ENCODE measurements at regions not wholly inside any gene's neighbourhood (a gene's known extent, or its start where the extent isn't known, plus 50 kb on each side); places are given as distances from the start of the nearest gene placed in this dataset.
"Not testable (repeated sequence)": the region's sequence is repeated elsewhere in the genome, so short reads cannot be mapped to it uniquely, and the experiment has no call there.

- H3K27ac ChIP-seq = no peak overlapping the region
- no peak overlapping the region for H3K4me3 ChIP-seq
- no peaks in the 10 kb centered on the region for H3K27me3 ChIP-seq
Observed at GRCh38 chr16:22635801-22636200, 125.1 kb downstream of the NPIPB5 start.

GRCh38 chr16:22638393-22639206, 127.9 kb downstream of the NPIPB5 start:
- Histone ChIP-seq H3K36me3 (no peaks in the 10 kb centered on the region), H3K4me2 (peak overlapping the region in 1 of 11 experiments; percentile 63; a peak in 2 of 22 replicates), H3K27ac (no peak overlapping the region; a peak in 1 of 22 replicates), H3K4me3 (no peak overlapping the region), H3K27me3 (no peaks in the 10 kb centered on the region), H3K4me1 (peaks cover 0 to 39% (median 0%) of the 10 kb centered on the region in 10 experiments; a peak in 4 of 20 replicates), H4K20me1 (no peaks in the 10 kb centered on the region), H3K9me3 (replicated peaks in 1 of 11) (peaks cover 0 to 11% (median 0%) of the 10 kb centered on the region in 11 experiments; a peak in 5 of 22 replicates), H3K9ac (no peak overlapping the region)
- no peak for TF ChIP-seq Cebpa-rat (IDR thresholded peaks at IDR 0.05)

More at GRCh38 chr16:22635801-22636200, 125.1 kb downstream of the NPIPB5 start:
- no peak for TF ChIP-seq Cebpa-rat (IDR thresholded peaks at IDR 0.05)
- H3K4me1 ChIP-seq = peaks cover 0 to 39% (median 0%) of the 10 kb centered on the region in 10 experiments; a peak in 4 of 20 replicates
- H3K36me3 ChIP-seq = no peaks in the 10 kb centered on the region
- no peak overlapping the region for H3K9ac ChIP-seq
- H4K20me1 ChIP-seq = no peaks in the 10 kb centered on the region
- H3K4me2 ChIP-seq = peak overlapping the region in 1 of 11 experiments; percentile 63; a peak in 1 of 22 replicates
- peaks cover 0 to 11% (median 0%) of the 10 kb centered on the region in 11 experiments; a peak in 5 of 22 replicates for H3K9me3 ChIP-seq (replicated peaks in 1 of 11)

GRCh38 chr16:22641131-22641628, 130.5 kb downstream of the NPIPB5 start:
- Histone ChIP-seq H3K9me3 (replicated peaks in 1 of 11) (peaks cover 0 to 11% (median 0%) of the 10 kb centered on the region in 11 experiments; a peak in 5 of 22 replicates), H3K27ac (no peak overlapping the region), H3K4me2 (no peak overlapping the region), H3K4me1 (peaks cover 0 to 31% (median 0%) of the 10 kb centered on the region in 10 experiments; a peak in 4 of 20 replicates), H3K9ac (no peak overlapping the region), H3K4me3 (no peak overlapping the region), H3K27me3 (no peaks in the 10 kb centered on the region; a peak in 1 of 22 replicates), H3K36me3 (no peaks in the 10 kb centered on the region), H4K20me1 (no peaks in the 10 kb centered on the region)
- TF ChIP-seq Cebpa-rat (IDR thresholded peaks at IDR 0.05) = no peak

DNA sequence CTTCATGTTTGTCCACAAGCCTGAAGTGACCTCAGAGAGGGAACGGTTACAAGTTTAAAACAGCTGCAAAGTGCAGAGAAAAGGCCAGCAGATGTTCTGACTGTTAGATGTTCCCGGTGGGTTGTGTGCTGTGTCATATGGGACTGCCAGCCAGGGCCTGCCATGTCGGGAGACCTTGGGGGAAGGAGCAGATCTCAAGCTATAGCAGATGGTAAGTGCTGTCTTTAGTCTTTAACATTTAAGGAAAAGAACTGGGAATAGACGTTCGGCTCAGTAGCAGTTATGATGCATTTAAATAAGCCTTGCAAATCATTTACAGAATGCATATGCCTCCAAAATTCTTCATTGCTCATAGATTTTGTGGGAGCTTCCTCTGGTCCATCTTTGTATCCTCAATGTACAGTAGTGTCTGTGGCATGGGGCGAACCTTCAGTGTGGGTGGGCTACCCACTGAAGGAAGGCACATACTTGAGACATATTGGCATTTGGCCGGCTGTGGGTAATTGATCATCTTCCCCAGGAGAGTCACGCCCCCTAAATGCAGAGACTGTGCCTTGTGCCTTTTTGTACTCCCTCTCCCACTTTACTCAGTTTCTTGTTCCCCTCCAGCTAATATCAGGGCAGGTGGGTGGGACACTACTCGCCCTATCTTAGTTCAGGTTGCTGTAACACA, 131.9 kb downstream of the NPIPB5 start:
- Histone ChIP-seq H4K20me1 (no peaks in the 10 kb centered on the region), H3K9me3 (replicated peaks in 1 of 11) (peaks cover 0 to 3% (median 0%) of the 10 kb centered on the region in 11 experiments; a peak in 4 of 22 replicates), H3K4me3 (no peak overlapping the region), H3K27me3 (no peaks in the 10 kb centered on the region; a peak in 1 of 22 replicates), H3K9ac (no peak overlapping the region), H3K4me2 (no peak overlapping the region), H3K36me3 (no peaks in the 10 kb centered on the region), H3K4me1 (peaks cover 0 to 17% (median 0%) of the 10 kb centered on the region in 10 experiments; a peak in 3 of 20 replicates), H3K27ac (no peak overlapping the region)
- TF ChIP-seq Cebpa-rat (IDR thresholded peaks at IDR 0.05) = no peak

DNA sequence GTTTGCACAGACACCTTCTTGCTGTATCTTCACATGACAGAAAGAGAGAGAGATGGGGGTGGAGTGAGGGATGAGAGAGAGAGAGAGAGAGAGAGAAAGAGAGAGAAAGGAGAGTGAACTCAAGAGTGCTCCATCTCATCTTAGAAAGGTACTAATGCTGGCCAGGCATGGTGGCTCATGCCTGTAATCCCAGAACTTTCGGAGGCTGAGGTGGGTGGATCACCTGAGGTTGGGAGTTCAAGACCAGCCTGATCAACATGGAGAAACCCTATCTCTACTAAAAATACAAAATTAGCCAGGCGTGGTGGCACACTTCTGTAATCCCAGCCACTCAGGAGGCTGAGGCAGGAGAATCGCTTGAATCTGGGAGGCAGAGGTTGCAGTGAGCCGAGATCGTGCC, 132.5 kb downstream of the NPIPB5 start:
- not testable (repeated sequence) for H3K9me3 ChIP-seq (replicated peaks in 1 of 11); H3K4me3 ChIP-seq; H3K27me3 ChIP-seq; H3K9ac ChIP-seq; H4K20me1 ChIP-seq; H3K36me3 ChIP-seq; H3K4me2 ChIP-seq; H3K27ac ChIP-seq
- H3K4me1 ChIP-seq = peaks cover 0 to 10% (median 0%) of the 10 kb centered on the region in 10 experiments; a peak in 2 of 20 replicates

- H3K27ac ChIP-seq = no peak overlapping the region
Observed at GRCh38 chr16:22643886-22644285, 133.2 kb downstream of the NPIPB5 start.

GRCh38 chr16:22645868-22646267, 135.2 kb downstream of the NPIPB5 start:
- Histone ChIP-seq H3K27ac (no peak overlapping the region), H3K27me3 (no peaks in the 10 kb centered on the region; a peak in 1 of 22 replicates), H4K20me1 (no peaks in the 10 kb centered on the region), H3K4me2 (no peak overlapping the region), H3K4me1 (no peaks in the 10 kb centered on the region), H3K4me3 (no peak overlapping the region), H3K9ac (no peak overlapping the region), H3K9me3 (replicated peaks in 1 of 11) (no peaks in the 10 kb centered on the region), H3K36me3 (no peaks in the 10 kb centered on the region)
- no peak for TF ChIP-seq Cebpa-rat (IDR thresholded peaks at IDR 0.05)

More at GRCh38 chr16:22643886-22644285, 133.2 kb downstream of the NPIPB5 start:
- Histone ChIP-seq H3K27me3 (no peaks in the 10 kb centered on the region; a peak in 1 of 22 replicates), H3K36me3 (no peaks in the 10 kb centered on the region), H3K4me3 (no peak overlapping the region), H3K4me1 (peaks cover 0 to 3% (median 0%) of the 10 kb centered on the region in 10 experiments; a peak in 2 of 20 replicates), H3K4me2 (no peak overlapping the region), H3K9me3 (replicated peaks in 1 of 11) (no peaks in the 10 kb centered on the region), H3K9ac (no peak overlapping the region), H4K20me1 (no peaks in the 10 kb centered on the region)
- TF ChIP-seq Cebpa-rat (IDR thresholded peaks at IDR 0.05) = no peak

- Histone ChIP-seq H3K9ac (no peak overlapping the region), H3K27ac (no peak overlapping the region), H3K4me2 (no peak overlapping the region), H4K20me1 (no peaks in the 10 kb centered on the region), H3K4me3 (no peak overlapping the region), H3K27me3 (no peaks in the 10 kb centered on the region; a peak in 1 of 22 replicates), H3K36me3 (no peaks in the 10 kb centered on the region), H3K9me3 (replicated peaks in 1 of 11) (peaks cover 0 to 5% (median 0%) of the 10 kb centered on the region in 11 experiments; a peak in 1 of 22 replicates), H3K4me1 (no peaks in the 10 kb centered on the region)
- no peak for TF ChIP-seq Cebpa-rat (IDR thresholded peaks at IDR 0.05)
Observed at GRCh38 chr16:22646948-22647556, 136.4 kb downstream of the NPIPB5 start.

GRCh38 chr16:22648141-22648540, 137.4 kb downstream of the NPIPB5 start:
- Histone ChIP-seq H3K27me3 (no peaks in the 10 kb centered on the region; a peak in 1 of 22 replicates), H3K4me1 (no peaks in the 10 kb centered on the region)

More at GRCh38 chr16:22648141-22648540, 137.4 kb downstream of the NPIPB5 start:
- H3K4me2 ChIP-seq = no peak overlapping the region
- H4K20me1 ChIP-seq = no peaks in the 10 kb centered on the region
- H3K27ac ChIP-seq = no peak overlapping the region
- no peaks in the 10 kb centered on the region for H3K36me3 ChIP-seq
- no peak overlapping the region for H3K9ac ChIP-seq
- no peak for TF ChIP-seq Cebpa-rat (IDR thresholded peaks at IDR 0.05)
- H3K9me3 ChIP-seq (replicated peaks in 1 of 11) = peaks cover 0 to 5% (median 0%) of the 10 kb centered on the region in 11 experiments; a peak in 1 of 22 replicates
- H3K4me3 ChIP-seq = no peak overlapping the region
